GM12892 (cell line): ENCODE measurements at regions not wholly inside any gene's neighbourhood (a gene's known extent, or its start where the extent isn't known, plus 50 kb on each side); places are given as distances from the start of the nearest gene placed in this dataset.

ENCODE experiments used
- DNase-seq: peaks from one replicate; pipeline ENCODE4 v3.0.0; 2011; ENCODE audit not compliant: insufficient read length
- FAIRE-seq: peaks from 2 replicates; lab custom pipeline; 2011; peaks lifted over from hg19 to GRCh38; lab: Jason Lieb, UNC
- POLR2A ChIP-seq: IDR thresholded peaks from 2 replicates; pipeline ENCODE4 v1.6.1; 2011; ENCODE audit warnings: low read depth, low read length, control low read depth
- POLR2AphosphoS5 ChIP-seq: IDR thresholded peaks from 2 replicates; pipeline ENCODE4 v1.6.1; 2011; ENCODE audit warnings: low read depth, low read length, control low read depth
- TAF1 ChIP-seq: IDR thresholded peaks from 2 replicates; pipeline ENCODE4 v1.6.1; 2011; ENCODE audit warnings: low read depth, mild to moderate bottlenecking, control low read depth, low read length, borderline replicate concordance

GRCh38 chr5:27727254-27727653 lies 688.9 kb upstream of the CDH9 start:
- TF ChIP-seq POLR2A (no peak), TAF1 (no peak), POLR2AphosphoS5 (no peak)
- FAIRE-seq, result no peak
- no peak for DNase-seq

GRCh38 chr5:27722337-27722736 lies 684.0 kb upstream of the CDH9 start:
- TF ChIP-seq POLR2AphosphoS5 (no peak), TAF1 (no peak), POLR2A (no peak)
- no peak for DNase-seq
- FAIRE-seq, result no peak

GRCh38 chr5:27708534-27708933 lies 670.1 kb upstream of the CDH9 start:
- no peak for FAIRE-seq
- DNase-seq, result no peak
- no peak for TF ChIP-seq POLR2A
- TF ChIP-seq POLR2AphosphoS5, result no peak
- no peak for TF ChIP-seq TAF1

GRCh38 chr5:27706832-27707231 lies 668.4 kb upstream of the CDH9 start:
- FAIRE-seq (no peak), DNase-seq (no peak)
- TF ChIP-seq TAF1 (no peak), POLR2A (no peak), POLR2AphosphoS5 (no peak)

GRCh38 chr5:27705661-27706060 lies 667.3 kb upstream of the CDH9 start:
- FAIRE-seq (no peak), DNase-seq (no peak)
- TF ChIP-seq POLR2A (no peak), POLR2AphosphoS5 (no peak), TAF1 (no peak)

GRCh38 chr5:27701931-27702903 lies 663.8 kb upstream of the CDH9 start:
- no peak for TF ChIP-seq POLR2AphosphoS5
- TF ChIP-seq POLR2A, result no peak
- no peak for TF ChIP-seq TAF1
- no peak for FAIRE-seq
- no peak for DNase-seq

- DNase-seq (no peak), FAIRE-seq (no peak)
- TF ChIP-seq POLR2A (no peak), TAF1 (no peak), POLR2AphosphoS5 (no peak)
Measured at GRCh38 chr5:27700526-27700925, 662.1 kb upstream of the CDH9 start.

GRCh38 chr5:27682600-27682999 lies 644.2 kb upstream of the CDH9 start:
- no peak for FAIRE-seq
- TF ChIP-seq POLR2AphosphoS5 (no peak), TAF1 (no peak), POLR2A (no peak)
- DNase-seq, result no peak

- DNase-seq (no peak), FAIRE-seq (no peak)
- TF ChIP-seq TAF1 (no peak), POLR2A (no peak), POLR2AphosphoS5 (no peak)
Measured at GRCh38 chr5:27652505-27652904, 614.1 kb upstream of the CDH9 start.

GRCh38 chr5:27639005-27639612 lies 600.7 kb upstream of the CDH9 start:
- DNase-seq (no peak), FAIRE-seq (no peak)
- TF ChIP-seq POLR2AphosphoS5 (no peak), POLR2A (no peak), TAF1 (no peak)

- DNase-seq (no peak), FAIRE-seq (no peak)
Measured at GRCh38 chr5:27619982-27620381, 581.6 kb upstream of the CDH9 start.

GRCh38 chr5:27612161-27612560 lies 573.8 kb upstream of the CDH9 start:
- DNase-seq, result no peak
- no peak for TF ChIP-seq POLR2AphosphoS5
- no peak for TF ChIP-seq TAF1
- TF ChIP-seq POLR2A, result no peak
- no peak for FAIRE-seq

More at GRCh38 chr5:27619982-27620381, 581.6 kb upstream of the CDH9 start:
- TF ChIP-seq POLR2A (no peak), TAF1 (no peak), POLR2AphosphoS5 (no peak)
